NCI-H2107 treated with DMSO at 0.1 percent for 48 hours (cell line): ENCODE measurements at regions not wholly inside any gene's neighbourhood (a gene's known extent, or its start where the extent isn't known, plus 50 kb on each side); places are given as distances from the start of the nearest gene placed in this dataset.
"Not testable (repeated sequence)": the region's sequence is repeated elsewhere in the genome, so short reads cannot be mapped to it uniquely, and the experiment has no call there.

Source experiments
- DNase-seq: peaks from one replicate; lab custom pipeline; 2025; ENCODE audit not compliant: unreplicated experiment; lab: John Stamatoyannopoulos, UW

GRCh38 chr18:76721207-76721996 is 101.0 kb upstream of the ZNF236 start:
- DNase-seq = no peak

DNA sequence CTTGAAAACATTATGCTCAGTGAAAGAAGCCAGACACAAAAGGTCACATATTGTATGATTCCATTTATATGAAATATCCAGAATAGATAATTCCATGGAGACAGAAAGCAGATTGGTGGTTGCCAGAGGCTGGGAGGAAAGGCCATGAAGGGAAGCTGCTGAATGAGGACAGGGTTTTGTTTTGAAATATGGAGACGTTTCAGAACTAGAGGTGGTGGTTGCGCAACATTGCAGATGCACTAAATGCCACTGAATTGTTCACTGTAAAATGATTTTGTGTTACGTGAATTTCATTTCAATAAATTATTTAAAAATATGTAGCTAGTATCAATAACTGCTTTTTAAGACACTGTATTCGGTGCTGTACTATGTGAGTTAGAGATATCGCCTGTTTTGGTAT is 101.7 kb upstream of the ZNF236 start:
- DNase-seq = no peak

DNA sequence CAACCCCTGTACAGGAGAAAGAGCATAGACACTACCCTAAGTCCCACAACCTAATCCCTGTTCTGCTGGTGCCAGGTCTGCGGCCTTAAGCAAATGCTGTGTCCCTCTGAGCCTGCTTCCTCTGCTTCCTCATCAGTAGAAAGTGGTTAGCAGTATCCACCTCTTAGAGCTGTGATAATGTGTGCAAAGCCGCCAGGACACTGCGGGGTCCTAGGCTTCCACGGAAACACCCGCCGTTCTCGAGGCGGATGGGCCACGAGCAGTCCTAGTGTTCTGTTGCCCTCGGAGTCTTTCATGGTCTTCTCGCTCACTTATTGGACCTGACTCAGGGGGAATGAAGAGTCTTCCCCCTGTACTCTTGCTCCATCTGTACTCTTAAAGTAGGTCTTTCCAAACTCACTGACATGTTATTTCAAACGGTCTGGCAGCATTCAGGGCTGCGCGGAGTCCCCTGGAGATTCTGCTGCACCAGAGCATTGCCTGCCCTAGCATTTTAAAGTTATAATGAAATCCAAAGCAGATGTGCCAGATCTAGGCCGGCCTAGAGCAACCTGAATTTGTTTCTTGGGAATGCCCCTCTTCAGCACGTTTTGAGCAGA is 107.2 kb upstream of the ZNF236 start:
- DNase-seq = no peak

DNA sequence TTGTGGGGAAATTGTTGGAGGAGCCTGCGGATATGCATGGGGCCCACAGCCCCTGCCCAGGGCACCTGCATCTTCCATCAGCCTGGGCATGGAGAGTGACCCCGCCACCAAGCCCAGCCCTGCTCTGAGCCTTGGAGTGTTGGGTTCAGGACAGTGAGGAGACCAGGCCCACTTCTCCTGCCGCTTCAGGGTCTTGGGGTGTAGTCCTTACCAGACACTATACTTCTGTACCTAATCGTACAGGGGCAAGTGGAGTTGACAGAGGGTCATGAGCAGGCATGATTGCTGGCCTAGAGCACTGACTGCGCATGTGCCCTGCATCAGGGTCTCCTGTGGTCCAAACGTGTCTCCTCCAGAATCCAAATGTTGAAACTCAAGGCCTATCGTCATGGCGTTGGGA is 108.9 kb upstream of the ZNF236 start:
- DNase-seq = no peak

DNA sequence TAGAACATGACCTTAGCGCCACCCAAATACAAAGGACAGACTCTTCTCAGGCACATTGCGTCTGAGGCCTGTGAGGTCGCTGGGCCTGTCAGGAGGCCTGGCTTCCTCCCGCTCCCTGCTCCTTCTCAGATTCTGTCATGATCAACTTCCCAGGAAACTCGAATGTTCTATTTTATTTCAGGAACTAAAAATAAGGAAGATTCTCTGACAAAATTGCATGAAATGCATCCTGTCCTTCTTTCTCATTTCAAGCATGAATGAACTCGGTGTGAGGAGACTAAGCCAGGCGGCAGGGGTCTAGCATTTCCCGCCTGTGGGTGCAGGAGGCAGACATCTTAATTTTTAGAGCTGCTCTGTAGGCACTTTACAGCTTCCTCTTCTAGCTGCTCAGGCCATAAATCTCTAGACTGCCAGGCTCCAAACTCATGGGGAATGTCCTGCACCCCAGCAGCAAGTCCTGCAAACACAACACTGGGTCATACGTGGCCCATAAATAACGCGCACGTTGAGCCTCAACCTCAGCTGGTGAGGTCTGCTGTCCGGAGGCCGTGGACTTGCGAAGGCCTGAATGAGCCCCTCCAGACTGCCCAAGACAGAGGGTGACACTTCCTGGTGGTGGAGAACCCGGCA is 109.7 kb upstream of the ZNF236 start:
- DNase-seq = no peak

DNA sequence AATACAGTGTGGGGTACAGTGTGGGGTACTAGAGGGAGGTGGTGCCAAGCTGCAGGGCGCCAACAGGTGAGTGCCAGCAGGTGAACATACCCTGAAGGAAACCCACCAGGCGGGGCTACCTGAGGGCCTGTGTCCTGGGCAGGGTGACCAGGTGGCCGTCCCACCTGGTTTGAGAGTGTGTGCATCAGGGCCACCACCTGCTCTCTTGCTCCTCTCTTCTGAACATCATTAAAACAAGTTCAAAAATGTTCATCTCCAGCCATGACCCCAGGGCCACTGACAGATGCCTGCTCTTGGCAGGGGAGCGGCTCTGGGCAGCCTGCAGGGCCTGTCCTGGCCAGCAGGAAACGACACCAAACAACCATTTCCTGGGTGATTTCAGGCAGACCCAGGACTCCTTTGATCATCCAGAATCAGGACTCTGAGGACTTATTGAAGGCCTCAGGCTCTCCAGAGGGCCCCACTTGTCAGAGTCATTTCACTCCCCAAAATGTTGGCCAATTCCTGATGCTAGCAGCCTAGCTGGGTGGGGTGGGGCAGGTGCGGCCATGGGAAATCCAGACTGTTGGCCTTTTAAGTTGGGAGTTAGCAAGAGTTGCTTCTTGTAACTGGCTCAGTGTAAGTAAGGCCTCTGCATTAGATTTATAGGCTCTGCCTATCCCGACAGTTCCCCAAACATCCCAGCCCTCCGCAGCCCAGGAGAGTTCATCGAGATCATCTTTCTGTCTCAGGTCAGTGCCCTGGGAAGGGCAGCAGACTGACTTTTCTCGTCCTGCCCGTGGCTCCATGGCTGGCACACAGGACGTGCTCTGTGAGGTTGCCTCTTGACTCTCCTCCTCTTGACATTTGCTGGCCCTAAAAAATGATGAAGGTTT is 111.5 kb upstream of the ZNF236 start:
- DNase-seq = no peak

- DNase-seq = peak; percentile 69
Observed at GRCh38 chr18:76709659-76710645, 112.4 kb upstream of the ZNF236 start.

DNA sequence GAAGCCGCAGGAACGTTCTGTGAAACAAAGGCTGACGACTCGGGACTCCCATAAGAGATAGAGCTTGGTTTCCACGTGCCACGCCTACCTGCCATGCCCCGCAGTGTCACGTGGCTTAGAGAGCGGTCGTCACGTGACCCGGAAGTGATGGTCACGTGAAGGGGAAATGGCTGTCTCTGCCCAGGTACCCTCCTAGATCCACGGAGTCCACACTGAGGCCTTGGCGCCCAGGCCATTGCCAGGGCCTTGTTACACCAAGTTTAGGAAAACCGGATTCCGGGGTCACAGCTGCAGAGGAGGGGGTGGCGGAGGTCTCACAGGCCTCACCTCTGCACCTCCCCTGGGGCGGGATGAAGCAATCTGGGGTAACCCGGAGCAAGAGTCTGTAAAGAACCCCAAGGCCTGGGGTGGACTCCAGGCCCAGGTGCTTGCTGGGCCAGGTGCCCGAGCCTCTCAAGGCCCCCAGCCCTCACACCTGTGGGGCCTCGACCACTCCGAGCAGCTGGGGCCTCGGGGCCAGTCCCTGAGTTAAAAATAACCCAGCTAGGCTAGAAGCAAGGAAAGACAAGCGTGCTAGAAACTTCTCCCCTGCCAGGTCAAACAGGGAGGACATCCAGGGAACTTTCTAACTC is 113.5 kb upstream of the ZNF236 start:
- DNase-seq = no peak

DNA sequence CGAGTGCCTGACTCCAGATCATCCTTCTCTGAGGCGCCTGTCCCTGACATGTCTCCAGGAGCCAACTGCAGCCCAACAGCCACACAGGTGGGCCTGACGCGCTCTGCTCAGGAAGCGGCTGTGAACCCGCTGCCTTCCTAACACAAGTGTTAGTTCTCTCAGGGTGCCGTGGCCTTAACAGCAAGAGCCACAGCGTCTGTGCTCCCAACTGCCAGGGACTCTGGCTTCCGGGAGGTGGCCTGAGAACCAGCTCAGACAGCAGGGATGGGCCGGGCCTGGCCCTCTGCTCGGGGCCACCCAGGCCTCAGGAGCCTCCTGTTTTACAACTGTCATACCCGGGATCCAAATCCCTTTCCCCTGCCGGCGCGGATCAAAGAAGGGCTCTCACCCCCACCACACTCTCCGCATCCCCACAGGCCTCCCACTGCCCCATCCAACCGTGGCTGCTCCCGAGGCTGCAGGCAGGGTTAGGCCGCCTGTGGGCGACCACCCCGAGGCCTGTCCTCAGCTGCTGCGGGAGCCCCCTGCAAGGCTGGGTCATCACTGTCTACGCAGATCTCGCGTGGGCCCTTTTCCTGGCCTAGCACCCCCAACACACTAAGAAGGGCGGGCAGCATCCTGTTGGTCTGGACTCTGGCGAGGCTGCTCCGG is 114.2 kb upstream of the ZNF236 start:
- DNase-seq = no peak

- DNase-seq = no peak
Observed at GRCh38 chr18:76707534-76707933, 114.8 kb upstream of the ZNF236 start.

DNA sequence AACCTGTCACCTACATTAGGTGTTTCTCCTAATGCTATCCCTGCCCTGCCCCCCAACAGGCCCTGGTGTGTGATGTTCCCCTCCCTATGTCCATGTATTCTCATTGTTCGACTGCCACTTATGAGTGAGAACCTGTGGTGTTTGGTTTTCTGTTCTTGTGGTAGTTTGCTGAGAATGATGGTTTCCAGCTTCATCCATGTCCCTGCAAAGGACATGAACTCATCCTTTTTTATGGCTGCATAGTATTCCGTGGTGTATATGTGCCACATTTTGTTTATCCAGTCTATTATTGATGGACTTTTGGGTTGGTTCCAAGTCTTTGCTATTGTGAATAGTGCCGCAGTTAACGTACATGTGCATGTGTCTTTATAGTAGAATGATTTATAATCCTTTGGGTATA is 117.8 kb upstream of the ZNF236 start:
- DNase-seq = not testable (repeated sequence)

DNA sequence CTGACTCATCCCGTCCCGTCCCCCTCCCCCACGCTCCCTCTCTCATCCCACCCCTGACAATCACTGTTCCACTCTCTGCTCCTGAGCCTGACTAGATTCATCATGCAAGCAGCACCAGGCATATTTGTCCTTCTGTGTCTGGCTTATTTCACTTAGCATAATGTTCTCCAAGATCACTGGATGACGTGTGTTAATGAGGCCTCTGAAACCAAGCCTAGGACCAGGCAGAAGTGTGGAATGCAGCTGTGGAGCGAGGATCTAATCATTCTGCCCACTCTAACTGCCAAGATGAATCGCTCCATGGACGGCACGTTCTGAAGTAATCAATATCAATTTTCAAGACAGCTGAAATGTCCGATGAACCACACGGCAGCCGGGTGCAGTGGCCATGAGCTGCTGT is 122.4 kb upstream of the ZNF236 start:
- DNase-seq = no peak

- DNase-seq = no peak
Observed at GRCh38 chr18:76697441-76697901, 124.9 kb upstream of the ZNF236 start.

GRCh38 chr18:76691800-76692199 is 130.6 kb upstream of the ZNF236 start:
- DNase-seq = no peak

- no peak for DNase-seq
Observed at GRCh38 chr18:76689646-76690264, 132.6 kb upstream of the ZNF236 start.

DNA sequence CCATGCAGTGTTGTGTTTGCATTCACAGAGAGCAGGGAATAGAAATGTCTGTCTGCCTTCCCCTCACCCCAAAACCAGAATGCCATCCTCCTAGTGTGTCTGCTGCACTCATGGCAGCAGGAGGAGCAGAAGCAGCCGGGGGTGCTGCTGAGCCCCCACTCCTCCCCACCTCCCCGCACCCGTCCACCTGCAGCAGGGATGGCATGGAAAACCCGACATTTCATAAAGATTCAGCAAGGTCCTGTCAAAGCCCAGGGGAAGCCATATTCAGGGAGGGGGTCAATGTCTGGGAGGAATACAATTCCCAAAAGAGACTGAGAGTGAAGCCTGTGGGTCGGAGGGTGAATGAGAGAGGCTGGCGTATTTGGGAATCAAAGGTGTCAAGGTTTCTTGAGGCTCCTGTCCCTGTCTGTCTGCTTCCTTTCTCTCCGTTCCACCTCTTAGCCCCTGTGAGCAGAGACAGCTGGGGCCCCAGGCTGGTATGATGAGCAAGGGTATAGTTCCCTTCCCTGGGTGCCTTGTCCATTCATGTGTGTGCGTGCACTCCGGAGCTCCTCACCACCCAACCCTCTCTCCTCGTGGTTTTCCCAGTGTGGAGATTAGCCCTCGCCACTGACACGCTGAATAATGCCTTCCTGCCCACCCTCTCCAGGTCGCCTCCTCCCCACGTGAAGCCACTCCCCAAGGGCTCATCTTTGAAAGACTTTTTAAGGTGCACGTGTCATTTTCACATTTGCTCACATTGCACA is 133.5 kb upstream of the ZNF236 start:
- DNase-seq = no peak

DNA sequence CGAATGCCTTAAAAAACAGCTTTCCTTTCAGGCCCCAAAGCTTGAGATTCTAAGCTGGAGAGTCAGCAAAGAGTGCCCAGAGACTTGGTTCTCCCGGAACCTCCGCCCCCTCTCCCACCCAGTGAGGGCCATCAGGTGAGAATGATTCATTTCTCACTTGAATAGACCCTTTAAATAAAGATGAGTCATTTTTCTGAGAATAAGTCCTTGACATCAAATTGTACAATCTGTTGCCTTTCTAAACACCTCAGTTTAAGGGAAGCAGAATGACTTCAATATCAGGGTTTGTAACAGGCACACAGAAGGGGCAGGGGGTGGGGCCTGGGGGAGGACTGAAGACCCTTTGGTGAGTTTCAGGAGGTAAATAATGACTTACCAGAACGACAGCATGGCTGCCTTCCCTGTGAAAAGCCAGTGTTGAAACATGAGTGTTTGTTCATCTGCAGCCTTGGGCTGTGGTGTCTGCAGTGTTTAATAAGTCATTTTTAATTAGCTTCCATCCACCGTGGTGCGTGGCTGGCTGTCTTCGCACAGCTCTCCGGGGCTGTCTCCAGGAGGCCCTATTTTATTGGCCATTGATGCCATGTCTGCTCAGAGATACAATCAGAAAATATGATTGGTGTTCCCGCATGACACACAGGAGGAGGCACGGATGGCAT is 134.9 kb upstream of the ZNF236 start:
- DNase-seq = no peak
